AG04450 (cell line): ENCODE measurements at regions not wholly inside any gene's neighbourhood (a gene's known extent, or its start where the extent isn't known, plus 50 kb on each side); places are given as distances from the start of the nearest gene placed in this dataset.

ENCODE experiments used
- CTCF ChIA-PET: fragments of 300-600, 350-600 bp; formaldehyde crosslinking; extraction: SDS; loops from one replicate; lab custom pipeline; 2022; ENCODE audit warnings: antibody characterized with exemption, inconsistent platforms; lab: Charles Lee
- POLR2A ChIA-PET: fragments of 350-600 bp; formaldehyde crosslinking; extraction: SDS; loops from one replicate; lab custom pipeline; 2021; ENCODE audit warnings: antibody characterized with exemption, inconsistent platforms; lab: Yijun Ruan, JAX
- DNase-seq: peaks from one replicate; pipeline ENCODE4 v3.0.0-alpha.2; 2011; ENCODE audit warnings: low read depth, low spot score
- H3K27ac ChIP-seq: one replicate; pipeline ENCODE4 v1.5.1; 2012; ENCODE audit warnings: low read depth, low read length, control low read depth
- H3K27me3 ChIP-seq: one replicate; pipeline ENCODE4 v1.6.0; 2012; ENCODE audit warnings: low read length; ENCODE audit not compliant: control insufficient read depth, insufficient read depth
- H3K4me3 ChIP-seq: 2 replicates; pipeline ENCODE4 v1.5.1; 2011; ENCODE audit warnings: mild to moderate bottlenecking, low read depth, low read length, control low read depth
- H3K9me3 ChIP-seq: 2 replicates; pipeline ENCODE4 v1.5.1; 2012; ENCODE audit warnings: low read length; ENCODE audit not compliant: control insufficient read depth, insufficient read depth
- TF ChIP-seq, protein P1 (sequence below): IDR thresholded peaks from 2 replicates; pipeline ENCODE4 v1.5.1; 2011; ENCODE audit warnings: low read depth, low read length, control low read depth, inconsistent platforms

DNA sequence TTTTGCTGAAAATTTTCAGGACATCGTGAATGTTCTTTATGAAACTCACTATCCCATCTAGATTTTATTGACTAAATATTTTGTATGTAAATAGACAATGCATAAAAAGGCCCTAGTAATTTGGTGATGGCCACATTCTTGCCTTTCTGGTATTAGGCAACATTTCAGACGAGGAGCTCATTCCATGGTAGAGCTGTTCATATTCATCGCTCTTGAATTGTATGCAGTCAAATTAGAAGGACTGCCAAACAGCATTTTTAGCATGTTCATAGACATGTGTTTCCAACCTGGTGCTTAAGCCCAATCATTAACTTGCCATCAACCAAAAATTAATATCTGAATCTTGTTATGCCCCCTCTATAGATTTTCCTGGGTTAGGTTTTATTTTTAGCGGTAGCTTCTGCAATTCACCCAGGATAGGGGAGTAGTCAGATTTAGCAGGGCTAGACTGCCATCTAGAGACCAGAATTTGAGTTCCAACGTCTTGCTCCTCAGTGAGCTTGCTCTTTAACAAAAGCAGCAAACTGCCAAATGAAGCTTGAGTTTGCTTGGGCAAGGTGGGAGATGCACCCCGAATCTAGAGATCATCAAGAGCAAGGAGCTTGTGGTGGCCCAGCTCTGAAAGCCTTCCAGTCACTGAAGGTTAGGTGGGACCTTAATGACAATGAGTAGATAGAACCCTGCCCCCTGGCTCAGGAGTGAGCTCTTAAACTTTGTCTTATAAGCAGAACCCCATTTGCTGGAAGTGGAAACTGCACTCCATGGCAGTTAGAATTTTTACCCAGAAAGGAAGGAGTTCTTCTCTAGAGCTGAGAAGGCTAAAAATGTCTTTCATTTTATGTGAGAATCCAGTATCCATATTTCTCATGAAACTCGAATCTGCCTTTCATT lies 456.2 kb downstream of the RASEF start:
- ChIA-PET CTCF (interaction anchor here (0.5 to 4.7 kb wide), 110 partner anchors 9 to 1733 kb away, joined by 3 to 37 read pairs (median 4); partner anchors contain the start of gene TLE1), POLR2A (interaction anchor here (0.6 to 1.1 kb wide), 4 partner anchors 169 to 1378 kb away, joined by 3 to 7 read pairs (median 4); partner anchors contain the start of gene TLE1)
- no peak for DNase-seq

GRCh38 chr9:82608487-82608886 lies 454.5 kb downstream of the RASEF start:
- Histone ChIP-seq H3K9me3 (no peaks in the 10 kb centered on the region), H3K27me3 (no peaks in the 10 kb centered on the region), H3K4me3 (no peak overlapping the region), H3K27ac (no peak overlapping the region)
- no peak for DNase-seq
- POLR2A ChIA-PET = no interaction called here
- TF ChIP-seq, protein P1, sequence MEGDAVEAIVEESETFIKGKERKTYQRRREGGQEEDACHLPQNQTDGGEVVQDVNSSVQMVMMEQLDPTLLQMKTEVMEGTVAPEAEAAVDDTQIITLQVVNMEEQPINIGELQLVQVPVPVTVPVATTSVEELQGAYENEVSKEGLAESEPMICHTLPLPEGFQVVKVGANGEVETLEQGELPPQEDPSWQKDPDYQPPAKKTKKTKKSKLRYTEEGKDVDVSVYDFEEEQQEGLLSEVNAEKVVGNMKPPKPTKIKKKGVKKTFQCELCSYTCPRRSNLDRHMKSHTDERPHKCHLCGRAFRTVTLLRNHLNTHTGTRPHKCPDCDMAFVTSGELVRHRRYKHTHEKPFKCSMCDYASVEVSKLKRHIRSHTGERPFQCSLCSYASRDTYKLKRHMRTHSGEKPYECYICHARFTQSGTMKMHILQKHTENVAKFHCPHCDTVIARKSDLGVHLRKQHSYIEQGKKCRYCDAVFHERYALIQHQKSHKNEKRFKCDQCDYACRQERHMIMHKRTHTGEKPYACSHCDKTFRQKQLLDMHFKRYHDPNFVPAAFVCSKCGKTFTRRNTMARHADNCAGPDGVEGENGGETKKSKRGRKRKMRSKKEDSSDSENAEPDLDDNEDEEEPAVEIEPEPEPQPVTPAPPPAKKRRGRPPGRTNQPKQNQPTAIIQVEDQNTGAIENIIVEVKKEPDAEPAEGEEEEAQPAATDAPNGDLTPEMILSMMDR = no peak
- CTCF ChIA-PET = interaction anchor here (1.0 to 4.7 kb wide), 5 partner anchors 10 to 760 kb away, joined by 3 to 37 read pairs (median 26); no protein-coding TSS in a partner anchor

More for the DNA sequence above, 456.2 kb downstream of the RASEF start:
- Histone ChIP-seq H3K4me3 (no peak overlapping the region), H3K9me3 (no peaks in the 10 kb centered on the region), H3K27ac (no peak overlapping the region), H3K27me3 (no peaks in the 10 kb centered on the region)
- TF ChIP-seq, protein P1 = peak; percentile 77

DNA sequence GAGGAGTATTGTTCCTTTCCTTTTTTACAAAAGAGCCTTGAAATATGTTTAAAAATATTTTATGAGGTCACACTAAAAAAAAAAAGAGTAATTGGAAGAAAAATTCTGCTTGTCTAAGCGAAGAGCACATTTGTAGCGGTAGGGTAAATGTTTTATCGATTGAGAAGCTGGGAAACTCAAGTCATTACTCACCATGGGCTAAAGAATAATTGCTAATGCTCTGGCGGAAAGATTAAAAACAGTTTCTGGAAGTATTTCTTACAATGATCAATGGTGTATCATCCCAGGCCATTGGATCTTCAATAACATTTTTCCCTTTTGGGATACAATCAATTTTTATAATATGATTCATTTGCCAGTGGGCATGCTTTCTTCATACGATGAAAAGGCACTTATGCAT lies 450.0 kb downstream of the RASEF start:
- Histone ChIP-seq H3K9me3 (no peaks in the 10 kb centered on the region), H3K4me3 (no peak overlapping the region), H3K27me3 (no peaks in the 10 kb centered on the region), H3K27ac (no peak overlapping the region)
- DNase-seq = no peak
- TF ChIP-seq, protein P1 = no peak
- ChIA-PET POLR2A (no interaction called here), CTCF (interaction anchor here (0.7 kb wide), 1 partner anchor 80 kb away, joined by 3 read pairs; no protein-coding TSS in a partner anchor)

- H3K4me3 ChIP-seq = no peak overlapping the region
- DNase-seq = no peak
- TF ChIP-seq, protein P1 = no peak
- H3K9me3 ChIP-seq = no peaks in the 10 kb centered on the region
- ChIA-PET POLR2A (no interaction called here), CTCF (no interaction called here)
- no peak overlapping the region for H3K27ac ChIP-seq
- H3K27me3 ChIP-seq = no peaks in the 10 kb centered on the region
These were observed 449.4 kb downstream of the RASEF start for GRCh38 chr9:82613498-82613897.

DNA sequence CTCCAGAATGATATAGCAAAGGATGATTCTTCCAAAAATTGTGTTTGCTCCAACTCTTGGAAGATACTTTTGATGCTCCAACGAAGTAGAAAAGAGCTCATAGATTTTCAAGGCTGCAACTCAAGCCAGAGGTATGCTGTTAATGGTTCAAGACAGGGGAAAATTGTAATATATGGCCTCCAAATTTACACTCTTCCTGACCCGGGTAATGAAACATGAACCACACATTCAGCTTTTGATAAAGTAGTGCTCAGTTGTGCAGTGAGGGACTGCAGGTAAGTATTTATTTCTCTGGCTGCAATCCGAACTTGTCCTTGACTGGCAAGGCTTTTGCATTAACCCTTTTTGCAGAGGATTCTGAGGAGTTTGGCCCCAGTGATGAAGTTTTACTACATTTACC lies 446.4 kb downstream of the RASEF start:
- ChIA-PET CTCF (interaction anchor here (0.7 to 3.5 kb wide), 3 partner anchors 10 to 346 kb away, joined by 3 to 17 read pairs (median 5); no protein-coding TSS in a partner anchor), POLR2A (no interaction called here)
- Histone ChIP-seq H3K9me3 (no peaks in the 10 kb centered on the region), H3K27ac (no peak overlapping the region), H3K27me3 (no peaks in the 10 kb centered on the region), H3K4me3 (no peak overlapping the region)
- TF ChIP-seq, protein P1 = no peak
- no peak for DNase-seq
